LNCaP clone FGC (cell line): ENCODE measurements at regions not wholly inside any gene's neighbourhood (a gene's known extent, or its start where the extent isn't known, plus 50 kb on each side); places are given as distances from the start of the nearest gene placed in this dataset.
A peak's percentile ranks its signal among the peaks of the same experiment; 100 is the strongest.

Experiments
- DNase-seq: peaks from one replicate; pipeline ENCODE4 v3.0.0-alpha.2; 2011; ENCODE audit warnings: low read depth
- H3K4me3 ChIP-seq: 2 replicates; pipeline ENCODE4 v1.5.1; 2011; ENCODE audit warnings: mild to moderate bottlenecking, low read depth, low read length, control low read depth
- CTCF ChIP-seq: IDR thresholded peaks from 2 replicates; pipeline ENCODE4 v1.5.1; 2012; ENCODE audit warnings: mild to moderate bottlenecking; ENCODE audit not compliant: control insufficient read depth, insufficient read depth; ENCODE audit errors: extremely low read depth

GRCh38 chr3:30273304-30274072, 332.9 kb upstream of the TGFBR2 start:
- no peak for TF ChIP-seq CTCF
- no peak overlapping the region for H3K4me3 ChIP-seq
- DNase-seq = no peak

DNA sequence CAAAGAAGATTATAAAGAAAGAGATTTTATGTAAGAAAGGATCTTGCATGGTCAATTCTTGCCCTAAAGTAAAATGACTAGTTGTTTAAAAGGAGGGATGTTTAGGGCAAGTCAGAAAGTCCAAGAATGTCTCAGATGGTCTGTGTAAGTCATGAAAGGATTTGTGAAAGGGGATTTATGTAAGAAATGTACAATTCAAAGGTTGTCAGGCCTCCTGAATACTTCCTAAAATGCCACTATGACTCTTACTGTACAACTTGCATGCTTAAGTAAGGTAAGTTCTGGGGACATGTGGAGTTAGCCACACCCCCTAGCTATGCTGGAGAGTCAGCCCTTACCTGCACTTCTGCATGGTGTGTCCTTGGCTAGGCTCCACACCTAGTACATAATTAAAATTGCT, 328.9 kb upstream of the TGFBR2 start:
- no peak overlapping the region for H3K4me3 ChIP-seq
- DNase-seq = no peak
- TF ChIP-seq CTCF = no peak

DNA sequence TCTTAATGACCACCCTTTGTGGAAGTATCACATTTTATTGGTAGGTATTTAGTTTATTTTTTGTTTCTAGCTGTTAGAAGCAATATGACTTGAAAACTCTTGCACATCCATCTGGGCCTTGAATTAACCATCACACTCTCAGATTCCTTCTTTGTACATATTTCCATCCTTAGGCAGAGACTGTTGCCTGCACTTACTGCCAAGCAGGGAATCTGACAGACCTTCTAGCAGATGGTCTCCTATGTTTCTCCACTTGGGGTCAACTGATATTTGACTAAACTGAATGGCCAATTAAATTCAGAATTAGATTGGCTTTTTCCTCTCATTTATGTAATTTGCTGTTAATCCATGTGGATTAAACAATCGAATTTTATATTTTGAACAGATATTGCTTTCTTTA, 324.9 kb upstream of the TGFBR2 start:
- DNase-seq = no peak
- no peak for TF ChIP-seq CTCF
- H3K4me3 ChIP-seq = no peak overlapping the region

DNA sequence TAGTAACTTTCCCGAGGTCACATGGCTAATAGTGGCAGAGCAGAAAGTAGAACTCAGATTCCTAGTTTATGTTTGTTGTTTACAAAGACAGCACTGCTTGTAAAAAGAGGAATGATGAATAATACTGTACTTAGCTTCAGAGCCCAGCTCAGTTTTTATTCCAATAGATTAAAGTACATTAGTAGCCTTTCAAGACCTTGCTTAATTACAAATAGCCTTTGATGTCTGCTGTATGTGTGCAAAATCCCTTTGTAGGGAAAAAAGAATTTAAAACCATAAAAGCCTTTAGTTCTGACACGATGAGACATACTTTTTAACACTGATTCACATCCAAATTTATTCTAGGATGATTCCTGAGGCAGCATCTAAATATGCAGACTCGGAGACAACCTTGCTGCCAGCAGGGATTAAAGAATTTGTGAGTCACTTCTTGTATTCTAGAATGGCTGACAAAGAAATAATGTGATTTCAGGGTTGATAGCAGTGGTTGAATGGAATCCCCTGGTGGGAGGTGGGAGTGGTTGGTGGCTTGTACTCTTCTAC, 324.2 kb upstream of the TGFBR2 start:
- no peak overlapping the region for H3K4me3 ChIP-seq
- no peak for DNase-seq
- no peak for TF ChIP-seq CTCF

DNA sequence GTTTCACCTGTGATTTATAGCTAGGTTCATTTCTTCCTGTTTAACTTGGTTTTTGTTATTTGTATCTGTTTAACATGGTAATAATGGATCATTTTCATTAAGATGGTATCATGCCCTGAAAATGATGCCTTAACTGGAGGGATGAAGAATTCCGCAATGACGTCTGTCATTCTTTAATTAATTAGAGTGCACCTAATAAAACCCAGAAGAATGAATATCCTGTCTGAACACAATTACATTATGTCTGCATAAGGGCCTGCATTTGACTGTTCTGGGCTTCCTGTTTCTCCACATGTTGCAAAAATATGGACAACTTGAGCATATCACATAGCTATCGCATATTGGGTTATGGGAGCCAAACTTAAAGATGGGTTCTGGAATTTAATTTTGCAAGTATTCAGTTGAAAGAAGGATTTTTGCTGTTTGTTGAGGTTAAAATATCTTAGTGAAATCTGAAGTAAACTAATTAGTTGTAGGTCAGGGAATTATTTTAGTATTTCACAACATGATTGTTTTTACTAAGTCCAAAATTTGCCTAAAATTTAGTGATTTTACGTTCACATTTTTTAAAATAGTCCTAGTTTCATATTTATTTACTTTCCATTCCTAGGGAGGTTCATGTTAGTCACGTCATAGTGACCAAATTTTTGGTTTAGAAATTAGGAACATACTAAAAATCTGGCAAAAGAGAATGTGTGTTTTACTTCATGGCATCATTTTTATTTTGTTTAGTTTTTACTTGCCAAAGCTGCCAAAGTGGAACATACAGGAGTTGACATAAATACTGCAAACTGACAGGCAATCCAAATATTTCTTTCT, 321.0 kb upstream of the TGFBR2 start:
- no peak for DNase-seq
- no peak overlapping the region for H3K4me3 ChIP-seq
- no peak for TF ChIP-seq CTCF

GRCh38 chr3:30286007-30286669, 320.3 kb upstream of the TGFBR2 start:
- no peak for TF ChIP-seq CTCF
- DNase-seq = peak; percentile 19
- H3K4me3 ChIP-seq = no peak overlapping the region
